Sigmoid colon (tissue), 6 donors: ENCODE measurements at regions not wholly inside any gene's neighbourhood (a gene's known extent, or its start where the extent isn't known, plus 50 kb on each side); places are given as distances from the start of the nearest gene placed in this dataset.

ENCODE experiments used
- DNase-seq: peaks from one replicate; pipeline ENCODE4 v3.0.0-alpha.2; 2019
- H3K27ac ChIP-seq, 4 donors: fragments of 200-600 bp; sonication (generic); one replicate each; pipeline ENCODE4 v1.5.1; 2016 to 2019; ENCODE audit warnings: mild to moderate bottlenecking in 1 of 4
- H3K27me3 ChIP-seq, 3 donors: fragments of 200-600 bp; sonication (generic); one replicate each; pipeline ENCODE4 v1.5.1; 2019; ENCODE audit warnings: mild to moderate bottlenecking in 1 of 3
- H3K36me3 ChIP-seq, 4 donors: fragments of 200-600 bp; sonication (generic); one replicate each; pipeline ENCODE4 v1.5.1; 2016 to 2019
- H3K4me1 ChIP-seq, 4 donors: fragments of 200-600 bp; sonication (generic); one replicate each; pipeline ENCODE4 v1.5.1; 2017 to 2019
- H3K4me3 ChIP-seq, 4 donors: fragments of 200-600 bp; sonication (generic); one replicate each; pipeline ENCODE4 v1.5.1; 2017 to 2019; ENCODE audit warnings: mild to moderate bottlenecking in 2 of 4, moderate library complexity in 1 of 4
- H3K9me3 ChIP-seq, 4 donors: fragments of 200-600 bp in 3 of 4; sonication (generic) in 3 of 4; one replicate each; pipeline versions ENCODE4 v1.5.1 to v1.6.1; 2013 to 2019
- EP300 ChIP-seq, 4 donors: sonication (generic); formaldehyde crosslinking; IDR thresholded peaks; one replicate each; pipeline ENCODE4 v1.6.1; 2017; ENCODE audit warnings: antibody characterized with exemption in 4 of 4
- POLR2A ChIP-seq, 2 donors: fragments of 450-650 bp; IDR thresholded peaks; one replicate each; pipeline ENCODE4 v1.6.1; 2016; ENCODE audit warnings: antibody characterized with exemption in 2 of 2, mild to moderate bottlenecking in 2 of 2, moderate library complexity in 2 of 2
- POLR2AphosphoS5 ChIP-seq, 4 donors: sonication (generic); formaldehyde crosslinking; IDR thresholded peaks; one replicate each; pipeline ENCODE4 v1.6.1; 2017; ENCODE audit warnings: antibody characterized with exemption in 4 of 4
- WGBS, 2 donors: extraction: QIAGEN DNeasy Blood & Tissue Kit; methylation state at CpG; one replicate each; pipeline ENCODE4 v1.1.7; 2013; 5-methylcytosine and 5-hydroxymethylcytosine counted together
- intact Hi-C: fragments of 100-400 bp; cut with DNase I; formaldehyde crosslinking; loops from one replicate; pipeline ENCODE4 v1.15.1; 2023
- TF ChIP-seq, protein P1 (sequence below), 4 experiments: fragments of 450-650 bp in 3 of 4; fragments of 200-600 bp in 1 of 4; IDR thresholded peaks; one replicate each; pipeline ENCODE4 v1.5.1; 2016 to 2019; ENCODE audit warnings: antibody characterized with exemption in 4 of 4, mild to moderate bottlenecking in 3 of 4, moderate library complexity in 2 of 4
- donor health status: healthy with polysubstance abuse.
- donor health status: healthy.

DNA sequence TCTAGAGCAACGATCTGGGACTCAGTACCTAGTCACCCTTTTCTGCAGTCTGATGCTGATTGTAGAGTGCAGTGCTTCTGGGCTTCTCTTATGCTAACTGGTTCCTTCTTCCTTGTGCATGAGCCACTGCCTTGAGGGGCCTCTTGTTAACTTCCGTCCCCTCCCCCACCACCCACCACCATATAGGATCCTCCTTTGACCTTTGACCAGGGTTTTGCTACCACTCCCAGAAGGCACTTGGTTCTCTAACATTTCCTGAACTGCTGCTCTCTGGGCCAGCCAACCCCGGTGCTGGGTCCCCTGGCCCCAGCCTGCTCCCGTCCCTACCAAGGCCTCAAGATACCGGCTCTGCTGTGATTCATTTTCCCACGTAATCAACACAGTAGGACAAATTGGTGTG is 104.6 kb upstream of the KLF3 start:
- WGBS, 2 donors = 79 to 88% methylated on average over 6 of the region's 6 CpGs
- Histone ChIP-seq H3K4me1 (peaks cover 0 to 31% (median 27%) of the 10 kb centered on the region in 4 donors), H3K36me3 (no peaks in the 10 kb centered on the region), H3K27me3 (no peaks in the 10 kb centered on the region), H3K4me3 (no peak overlapping the region), H3K27ac (no peak overlapping the region), H3K9me3 (no peaks in the 10 kb centered on the region)
- no peak for TF ChIP-seq POLR2A (IDR thresholded peaks at IDR 0.05)
- TF ChIP-seq, protein P1, sequence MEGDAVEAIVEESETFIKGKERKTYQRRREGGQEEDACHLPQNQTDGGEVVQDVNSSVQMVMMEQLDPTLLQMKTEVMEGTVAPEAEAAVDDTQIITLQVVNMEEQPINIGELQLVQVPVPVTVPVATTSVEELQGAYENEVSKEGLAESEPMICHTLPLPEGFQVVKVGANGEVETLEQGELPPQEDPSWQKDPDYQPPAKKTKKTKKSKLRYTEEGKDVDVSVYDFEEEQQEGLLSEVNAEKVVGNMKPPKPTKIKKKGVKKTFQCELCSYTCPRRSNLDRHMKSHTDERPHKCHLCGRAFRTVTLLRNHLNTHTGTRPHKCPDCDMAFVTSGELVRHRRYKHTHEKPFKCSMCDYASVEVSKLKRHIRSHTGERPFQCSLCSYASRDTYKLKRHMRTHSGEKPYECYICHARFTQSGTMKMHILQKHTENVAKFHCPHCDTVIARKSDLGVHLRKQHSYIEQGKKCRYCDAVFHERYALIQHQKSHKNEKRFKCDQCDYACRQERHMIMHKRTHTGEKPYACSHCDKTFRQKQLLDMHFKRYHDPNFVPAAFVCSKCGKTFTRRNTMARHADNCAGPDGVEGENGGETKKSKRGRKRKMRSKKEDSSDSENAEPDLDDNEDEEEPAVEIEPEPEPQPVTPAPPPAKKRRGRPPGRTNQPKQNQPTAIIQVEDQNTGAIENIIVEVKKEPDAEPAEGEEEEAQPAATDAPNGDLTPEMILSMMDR (IDR thresholded peaks at IDR 0.05) = no peak
- TF ChIP-seq EP300 (IDR thresholded peaks at IDR 0.05) = no peak
- no peak for TF ChIP-seq POLR2AphosphoS5 (IDR thresholded peaks at IDR 0.05)
- no peak for DNase-seq
- intact Hi-C loops = no loop called here

DNA sequence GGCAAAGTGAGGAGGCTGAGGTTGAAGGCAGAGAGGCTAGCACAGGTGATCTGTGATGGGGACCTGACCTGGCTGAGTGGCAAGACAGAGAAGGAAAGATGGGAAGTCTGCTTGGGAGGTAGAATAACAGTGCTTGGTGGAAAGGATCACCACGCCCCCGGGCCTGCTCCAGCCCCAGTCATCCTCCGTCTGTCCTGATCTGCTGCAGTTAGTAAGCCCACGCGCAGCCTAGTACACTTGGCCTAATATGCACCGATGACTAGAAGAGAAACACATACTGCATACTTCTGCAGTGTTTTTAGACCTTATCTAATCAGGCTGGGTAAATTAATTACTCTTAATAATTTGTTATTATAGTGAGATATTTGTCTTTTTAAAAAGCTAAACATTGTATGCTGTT is 103.7 kb upstream of the KLF3 start:
- Histone ChIP-seq H3K4me1 (peaks cover 0 to 39% (median 36%) of the 10 kb centered on the region in 4 donors), H3K36me3 (no peaks in the 10 kb centered on the region), H3K9me3 (no peaks in the 10 kb centered on the region), H3K27me3 (no peaks in the 10 kb centered on the region), H3K27ac (no peak overlapping the region), H3K4me3 (no peak overlapping the region)
- 96 to 97% methylated on average over 6 of the region's 6 CpGs for whole genome bisulfite sequencing, 2 donors
- intact Hi-C loops = no loop called here
- TF ChIP-seq, protein P1 (IDR thresholded peaks at IDR 0.05) = no peak
- TF ChIP-seq POLR2AphosphoS5 (IDR thresholded peaks at IDR 0.05) (no peak), EP300 (IDR thresholded peaks at IDR 0.05) (no peak), POLR2A (IDR thresholded peaks at IDR 0.05) (no peak)
- DNase-seq = no peak

DNA sequence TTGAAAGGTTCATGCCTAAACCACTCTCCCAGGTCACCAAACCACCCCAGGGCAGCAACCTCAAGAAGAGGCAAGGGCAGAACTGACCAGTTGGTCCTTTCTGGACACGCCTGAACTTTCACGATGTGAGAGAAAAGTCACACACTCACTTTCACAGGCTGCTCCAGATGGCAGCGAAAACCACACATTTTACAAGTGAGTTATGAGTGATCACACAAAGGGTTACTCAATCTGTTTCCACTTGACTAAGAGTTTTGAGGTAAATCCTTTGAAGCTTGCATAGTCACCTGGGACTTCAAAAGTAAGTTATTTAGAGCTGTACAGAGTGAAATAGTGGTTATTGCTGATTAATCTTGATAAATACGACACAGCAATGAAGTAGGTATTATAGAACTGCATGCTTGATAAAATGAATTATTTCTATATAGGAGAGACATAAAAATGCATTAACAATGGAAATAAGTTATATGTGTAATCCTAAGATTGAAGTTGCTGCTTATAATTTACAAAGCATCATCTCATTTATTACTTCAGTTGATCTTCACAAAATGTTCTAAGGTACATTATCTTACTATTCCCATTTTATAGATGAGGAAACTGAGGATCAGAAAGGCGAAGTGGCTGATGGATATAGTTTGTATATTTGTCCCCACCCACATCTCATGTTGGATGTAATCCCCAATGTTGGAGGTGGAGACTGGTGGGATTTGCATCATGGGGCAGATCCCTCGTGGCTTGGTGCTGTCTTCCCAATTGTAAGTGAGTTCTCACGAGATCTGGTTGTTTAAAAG is 103.0 kb upstream of the KLF3 start:
- TF ChIP-seq POLR2AphosphoS5 (IDR thresholded peaks at IDR 0.05) = no peak
- TF ChIP-seq EP300 (IDR thresholded peaks at IDR 0.05) = no peak
- peaks cover 0 to 45% (median 43%) of the 10 kb centered on the region in 4 donors for H3K4me1 ChIP-seq

DNA sequence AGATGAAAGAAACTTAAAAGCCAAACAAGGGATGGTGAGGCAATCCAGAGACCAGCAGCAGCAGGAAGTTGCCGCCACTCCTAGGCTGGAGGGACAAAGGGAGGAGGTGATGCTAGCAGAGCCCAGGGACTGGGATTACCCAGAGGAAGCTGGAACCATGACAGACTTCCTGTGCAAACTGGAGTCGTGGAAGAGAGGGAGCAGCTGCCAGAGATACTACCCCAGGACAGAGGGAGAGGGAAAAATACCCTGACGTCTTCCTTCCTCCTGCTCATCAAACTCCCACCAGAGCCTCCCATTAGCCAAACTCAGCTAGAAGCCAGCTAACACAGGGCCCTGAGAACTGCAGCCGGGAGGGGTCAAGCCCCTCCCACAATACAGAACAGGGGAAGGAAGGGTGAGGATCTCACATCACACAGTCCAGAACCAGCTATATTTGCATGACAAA is 101.2 kb upstream of the KLF3 start:
- intact Hi-C loops = no loop called here
- H3K36me3 ChIP-seq = no peaks in the 10 kb centered on the region
- H3K4me3 ChIP-seq = no peak overlapping the region
- peak; percentile 74 for DNase-seq
- H3K27ac ChIP-seq = peak overlapping the region in 2 of 4 donors; percentile 30
- TF ChIP-seq EP300 (IDR thresholded peaks at IDR 0.05) (no peak), POLR2AphosphoS5 (IDR thresholded peaks at IDR 0.05) (no peak), POLR2A (IDR thresholded peaks at IDR 0.05) (no peak)
- TF ChIP-seq, protein P1 (IDR thresholded peaks at IDR 0.05) = no peak
- H3K9me3 ChIP-seq = no peaks in the 10 kb centered on the region
- peaks cover 0 to 49% (median 47%) of the 10 kb centered on the region in 4 donors for H3K4me1 ChIP-seq
- H3K27me3 ChIP-seq = no peaks in the 10 kb centered on the region
- 38 to 42% methylated on average over 4 of the region's 4 CpGs for WGBS, 2 donors

More for the DNA sequence above, 103.0 kb upstream of the KLF3 start:
- 80 to 86% methylated on average over 7 of the region's 7 CpGs for WGBS, 2 donors
- Histone ChIP-seq H3K27me3 (no peaks in the 10 kb centered on the region), H3K9me3 (no peaks in the 10 kb centered on the region), H3K27ac (no peak overlapping the region), H3K4me3 (no peak overlapping the region), H3K36me3 (no peaks in the 10 kb centered on the region)
- no peak for DNase-seq
- intact Hi-C loops = no loop called here

DNA sequence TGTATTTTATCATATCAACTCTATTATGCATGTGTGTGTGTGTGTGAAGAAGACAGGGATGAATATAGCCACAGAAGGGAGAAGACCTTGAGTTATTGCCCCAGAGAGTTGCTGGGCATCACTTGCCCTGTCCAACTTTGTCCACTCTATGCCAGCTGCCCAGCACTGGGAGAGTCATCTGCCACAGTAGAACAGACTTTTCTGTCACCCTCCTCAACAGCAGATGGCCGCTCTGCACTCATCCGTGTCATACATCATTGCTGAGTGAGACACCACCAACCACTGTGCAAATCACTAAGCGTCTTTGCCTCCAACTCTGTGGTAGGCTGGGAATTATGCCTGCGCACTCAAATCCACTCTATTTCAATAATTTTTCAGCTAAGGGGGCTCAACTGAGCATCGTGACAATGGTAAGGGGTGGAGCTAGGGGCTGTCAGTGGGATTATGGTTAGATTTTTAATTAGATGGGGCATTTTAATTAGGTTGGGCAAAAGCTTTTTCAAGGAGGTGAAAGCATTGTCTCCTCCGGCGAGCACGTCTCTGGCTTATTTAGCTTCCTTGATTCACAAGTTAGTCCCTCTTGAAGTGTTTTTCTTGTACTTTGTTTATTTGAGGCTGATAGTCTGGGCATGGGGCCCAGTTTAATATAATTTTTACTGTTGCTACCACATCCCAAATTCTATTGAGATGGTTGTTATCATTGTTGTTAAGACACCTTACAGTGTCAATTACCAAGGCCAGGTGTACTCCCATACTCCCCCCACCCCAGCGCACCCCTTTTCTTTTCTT is 100.1 kb upstream of the KLF3 start:
- no peak for TF ChIP-seq EP300 (IDR thresholded peaks at IDR 0.05)
- TF ChIP-seq POLR2AphosphoS5 (IDR thresholded peaks at IDR 0.05) = peak; percentile 11 to 65 (median 53)
- TF ChIP-seq, protein P1 (IDR thresholded peaks at IDR 0.05) = no peak
- no peak for TF ChIP-seq POLR2A (IDR thresholded peaks at IDR 0.05)

More for the DNA sequence above, 100.1 kb upstream of the KLF3 start:
- DNase-seq = no peak
- H3K4me1 ChIP-seq = peaks cover 0 to 49% (median 47%) of the 10 kb centered on the region in 4 donors
- no peaks in the 10 kb centered on the region for H3K36me3 ChIP-seq
- intact Hi-C loops = no loop called here
- no peak overlapping the region for H3K4me3 ChIP-seq
- H3K9me3 ChIP-seq = no peaks in the 10 kb centered on the region
- WGBS, 2 donors = 63 to 74% methylated on average over 9 of the region's 9 CpGs
- H3K27ac ChIP-seq = peak overlapping the region; percentile 58 to 75 (median 64)
- no peaks in the 10 kb centered on the region for H3K27me3 ChIP-seq
